Tibial nerve (tissue), 4 donors: ENCODE measurements at regions not wholly inside any gene's neighbourhood (a gene's known extent, or its start where the extent isn't known, plus 50 kb on each side); places are given as distances from the start of the nearest gene placed in this dataset.

Source experiments
- CTCF ChIP-seq, 5 experiments: fragments of 200-600 bp in 3 of 5; fragments of 450-650 bp in 2 of 5; sonication (generic) in 3 of 5; IDR thresholded peaks; one replicate each; pipeline ENCODE4 v1.5.1; 2016 to 2019; ENCODE audit warnings: antibody characterized with exemption in 5 of 5, mild to moderate bottlenecking in 3 of 5, moderate library complexity in 2 of 5
- EP300 ChIP-seq, 2 donors: sonication (generic); formaldehyde crosslinking; IDR thresholded peaks; one replicate each; pipeline ENCODE4 v1.6.1; 2017; ENCODE audit warnings: antibody characterized with exemption in 2 of 2, mild to moderate bottlenecking in 1 of 2
- POLR2A ChIP-seq, 2 donors: fragments of 450-650 bp; IDR thresholded peaks; one replicate each; pipeline ENCODE4 v1.6.1; 2017; ENCODE audit warnings: antibody characterized with exemption in 2 of 2, mild to moderate bottlenecking in 2 of 2, moderate library complexity in 2 of 2

GRCh38 chr5:33180900-33181299, 259.9 kb upstream of the TARS1 start:
- TF ChIP-seq POLR2A (IDR thresholded peaks at IDR 0.05) (no peak), CTCF (IDR thresholded peaks at IDR 0.05) (peak in 2 of 5 experiments; percentile 9 to 22), EP300 (IDR thresholded peaks at IDR 0.05) (no peak)
